OCI-LY3 (cell line): ENCODE measurements at regions not wholly inside any gene's neighbourhood (a gene's known extent, or its start where the extent isn't known, plus 50 kb on each side); places are given as distances from the start of the nearest gene placed in this dataset.

Experiments
- EZH2phosphoT487 ChIP-seq: fragments of 200-600 bp; shearing (Covaris generic); IDR thresholded peaks from 2 replicates; pipeline ENCODE4 v1.6.1; 2018; ENCODE audit warnings: antibody characterized with exemption, mixed run types, low read depth
- TF ChIP-seq, protein P1 (sequence below): fragments of 200-600, 300-600 bp; sonication (generic); IDR thresholded peaks from 2 replicates; pipeline ENCODE4 v1.5.1; 2014; ENCODE audit warnings: antibody characterized with exemption, low read length, low read depth

DNA sequence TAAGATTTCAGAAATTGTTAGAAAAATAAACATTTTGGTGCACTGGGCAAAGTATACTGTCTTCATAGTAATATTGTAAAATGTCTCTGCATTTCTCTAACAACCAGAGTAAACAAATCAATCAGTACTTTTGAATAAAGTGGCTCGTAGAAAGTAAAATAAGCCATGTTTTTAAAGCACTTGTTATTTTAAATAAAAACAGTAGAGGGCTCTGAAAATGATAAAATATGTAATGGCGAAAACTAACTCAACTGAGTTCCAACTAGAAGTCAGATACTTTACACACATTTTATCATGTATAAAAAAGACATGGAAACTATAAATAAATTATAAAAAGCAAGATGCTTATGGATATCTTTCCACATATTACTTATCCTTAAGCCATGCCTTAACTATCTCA lies 1134.4 kb downstream of the PDHA2 start:
- TF ChIP-seq, protein P1, sequence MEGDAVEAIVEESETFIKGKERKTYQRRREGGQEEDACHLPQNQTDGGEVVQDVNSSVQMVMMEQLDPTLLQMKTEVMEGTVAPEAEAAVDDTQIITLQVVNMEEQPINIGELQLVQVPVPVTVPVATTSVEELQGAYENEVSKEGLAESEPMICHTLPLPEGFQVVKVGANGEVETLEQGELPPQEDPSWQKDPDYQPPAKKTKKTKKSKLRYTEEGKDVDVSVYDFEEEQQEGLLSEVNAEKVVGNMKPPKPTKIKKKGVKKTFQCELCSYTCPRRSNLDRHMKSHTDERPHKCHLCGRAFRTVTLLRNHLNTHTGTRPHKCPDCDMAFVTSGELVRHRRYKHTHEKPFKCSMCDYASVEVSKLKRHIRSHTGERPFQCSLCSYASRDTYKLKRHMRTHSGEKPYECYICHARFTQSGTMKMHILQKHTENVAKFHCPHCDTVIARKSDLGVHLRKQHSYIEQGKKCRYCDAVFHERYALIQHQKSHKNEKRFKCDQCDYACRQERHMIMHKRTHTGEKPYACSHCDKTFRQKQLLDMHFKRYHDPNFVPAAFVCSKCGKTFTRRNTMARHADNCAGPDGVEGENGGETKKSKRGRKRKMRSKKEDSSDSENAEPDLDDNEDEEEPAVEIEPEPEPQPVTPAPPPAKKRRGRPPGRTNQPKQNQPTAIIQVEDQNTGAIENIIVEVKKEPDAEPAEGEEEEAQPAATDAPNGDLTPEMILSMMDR, result 0 out of 2 replicates have a peak, but pooled peaks have one; percentile 12
- no peak for TF ChIP-seq EZH2phosphoT487
